HG03060 (cell line): ENCODE measurements at regions not wholly inside any gene's neighbourhood (a gene's known extent, or its start where the extent isn't known, plus 50 kb on each side); places are given as distances from the start of the nearest gene placed in this dataset.
"Not testable (repeated sequence)": the region's sequence is repeated elsewhere in the genome, so short reads cannot be mapped to it uniquely, and the experiment has no call there.

Experiments
- ATAC-seq: cut with Tn5 transposase; IDR thresholded peaks from one replicate; pipeline ENCODE4 v1.9.1; 2021; ENCODE audit warnings: low read depth, moderate number of reproducible peaks; ENCODE audit not compliant: unreplicated experiment

DNA sequence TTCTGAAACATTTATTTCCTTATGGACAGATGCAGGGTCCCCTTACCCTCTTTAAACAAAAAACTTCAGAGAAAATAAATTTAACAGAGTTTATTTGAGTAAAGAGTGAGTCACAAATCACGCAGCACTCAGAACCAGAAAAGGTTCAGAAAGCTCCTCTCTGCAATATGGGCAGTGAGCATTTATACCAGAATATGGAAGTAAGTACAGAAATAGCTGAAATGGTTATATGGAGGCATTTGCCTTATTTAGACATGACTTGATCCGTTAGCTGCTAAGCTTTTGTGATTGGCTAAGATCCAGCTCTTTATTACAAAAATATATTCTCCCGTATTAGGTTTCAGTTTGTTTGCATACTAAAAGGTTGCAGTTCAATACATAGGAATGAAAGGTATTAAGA, 1554.1 kb downstream of the EFNA5 start:
- no peak for ATAC-seq

DNA sequence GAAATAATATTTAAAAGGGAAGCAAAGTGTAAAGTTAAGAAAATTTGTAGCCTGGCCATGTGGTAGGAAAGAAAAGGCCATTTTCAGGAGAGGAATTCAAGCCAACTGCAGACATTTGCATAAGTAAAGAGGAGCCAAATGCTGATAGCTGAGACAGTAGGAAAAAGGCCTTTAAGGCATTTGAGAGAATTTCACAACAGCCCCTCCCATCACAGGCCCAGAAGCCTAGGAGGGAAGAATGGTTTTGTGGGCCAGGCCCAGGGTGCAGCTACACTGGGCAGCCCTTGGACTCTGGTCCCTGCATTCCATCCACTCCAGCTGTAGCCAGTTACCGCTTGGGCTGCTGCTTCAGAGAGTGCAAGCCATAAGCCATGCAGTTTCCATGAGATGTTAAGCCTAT, 1556.8 kb downstream of the EFNA5 start:
- ATAC-seq: no peak

DNA sequence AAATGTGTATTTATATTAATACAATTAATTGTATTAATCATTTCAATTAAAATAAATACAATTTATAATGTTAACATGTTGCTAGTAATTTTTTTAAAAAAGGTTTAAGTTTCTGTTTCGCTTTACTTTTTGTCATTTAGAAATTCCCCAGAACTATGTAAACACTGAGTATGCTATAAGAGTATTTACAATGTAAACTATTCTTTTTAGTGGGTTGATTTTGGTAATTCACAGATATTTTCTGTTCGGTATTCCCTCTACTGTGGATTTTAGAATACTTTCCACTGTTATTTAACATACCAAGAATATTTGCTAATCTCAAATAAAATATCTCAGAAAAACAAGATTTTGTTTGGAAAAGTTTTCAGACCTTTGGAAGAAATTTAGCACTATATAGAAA, 1564.4 kb downstream of the EFNA5 start:
- ATAC-seq: no peak

DNA sequence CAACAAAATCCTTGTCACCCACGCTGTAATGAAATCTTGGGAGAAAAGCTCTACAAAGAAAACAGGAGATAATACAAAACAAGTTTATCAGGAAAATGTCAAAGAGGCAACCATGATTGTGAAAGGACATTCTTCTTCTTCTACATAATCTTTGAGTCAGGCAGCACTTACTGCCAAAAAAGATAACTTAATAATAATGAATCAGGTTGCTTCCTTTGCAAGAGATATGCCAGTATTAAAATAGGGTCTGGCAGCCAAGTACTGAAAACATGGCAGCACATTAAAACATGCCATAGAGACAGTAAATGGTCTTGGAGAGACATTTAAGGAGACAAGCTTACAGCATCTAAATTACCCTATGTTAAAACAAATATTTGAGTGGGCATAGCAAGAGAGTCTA, 1573.4 kb downstream of the EFNA5 start:
- no peak for ATAC-seq

DNA sequence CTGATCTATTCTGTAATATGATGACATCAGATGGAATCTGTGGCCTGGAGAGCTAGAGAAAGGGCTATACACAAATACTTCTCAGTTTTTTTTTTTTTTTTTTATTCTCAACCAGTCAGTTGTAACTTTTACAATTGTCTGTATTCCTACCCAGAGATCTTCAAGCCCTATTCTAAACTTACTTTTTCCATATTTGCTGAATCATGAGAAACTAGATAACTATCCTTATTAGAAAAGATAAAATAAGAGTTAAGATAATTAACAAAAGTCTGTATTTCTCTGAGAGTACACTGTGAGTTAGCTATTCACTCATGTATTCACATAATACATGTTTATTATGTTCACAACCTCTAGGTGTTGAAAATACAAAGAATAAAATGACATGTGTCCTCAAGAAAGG, 1575.9 kb downstream of the EFNA5 start:
- ATAC-seq: no peak

DNA sequence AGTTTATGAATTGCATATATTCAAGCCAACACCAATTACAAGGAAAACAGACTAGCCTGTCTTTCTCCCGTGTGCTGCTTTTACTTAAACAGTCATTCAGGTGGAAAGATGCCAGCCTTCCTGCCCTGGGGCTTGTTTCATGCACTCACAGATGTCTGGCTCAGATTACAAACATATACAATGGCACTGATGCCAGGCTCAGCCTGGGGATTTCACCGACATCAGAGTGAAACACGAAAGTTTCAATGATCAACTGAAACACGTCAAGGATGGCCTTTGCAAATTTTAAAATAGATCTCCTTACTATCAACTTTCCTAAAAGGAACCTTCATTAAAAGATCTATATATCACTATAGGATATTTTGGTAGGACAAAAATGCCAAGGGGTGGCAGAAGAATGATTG, 1576.5 kb downstream of the EFNA5 start:
- no peak for ATAC-seq

DNA sequence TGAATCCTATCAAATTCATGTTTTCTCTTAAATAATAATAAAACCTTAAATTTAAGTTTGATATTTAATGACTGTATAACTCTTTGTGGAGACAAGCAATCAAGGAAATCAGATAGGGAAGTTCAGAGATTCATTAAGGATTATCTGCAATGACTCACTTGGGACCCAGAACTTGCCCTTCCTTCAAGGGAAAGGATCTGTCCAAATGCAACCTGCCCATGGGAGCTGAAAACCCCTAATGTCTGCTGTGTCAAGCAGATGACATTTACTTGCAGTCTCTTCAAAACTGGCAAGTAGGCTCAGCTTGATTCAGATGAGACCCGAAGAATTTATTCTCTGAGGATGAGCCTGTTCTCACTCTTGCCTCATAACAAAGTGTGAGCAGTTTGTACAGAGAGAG, 1577.6 kb downstream of the EFNA5 start:
- no peak for ATAC-seq

DNA sequence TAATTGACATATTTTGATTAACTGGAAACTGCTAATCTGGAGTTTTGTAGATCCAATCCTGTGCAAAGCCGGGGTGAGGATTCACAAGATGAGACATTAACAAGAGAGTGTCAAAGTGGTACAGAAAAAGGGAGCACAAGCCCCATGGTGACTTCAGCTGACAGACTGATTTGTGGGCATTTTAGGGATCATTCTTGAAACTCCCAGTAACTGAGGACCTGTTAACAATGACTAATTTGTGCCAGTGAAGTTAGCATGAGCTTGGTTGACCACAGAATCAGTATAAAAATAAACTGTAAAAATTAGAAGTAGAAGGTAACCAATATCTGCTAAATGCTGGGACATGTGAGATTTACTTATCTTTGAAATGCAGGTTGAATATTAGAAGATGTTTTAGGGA, 1578.3 kb downstream of the EFNA5 start:
- ATAC-seq: no peak

DNA sequence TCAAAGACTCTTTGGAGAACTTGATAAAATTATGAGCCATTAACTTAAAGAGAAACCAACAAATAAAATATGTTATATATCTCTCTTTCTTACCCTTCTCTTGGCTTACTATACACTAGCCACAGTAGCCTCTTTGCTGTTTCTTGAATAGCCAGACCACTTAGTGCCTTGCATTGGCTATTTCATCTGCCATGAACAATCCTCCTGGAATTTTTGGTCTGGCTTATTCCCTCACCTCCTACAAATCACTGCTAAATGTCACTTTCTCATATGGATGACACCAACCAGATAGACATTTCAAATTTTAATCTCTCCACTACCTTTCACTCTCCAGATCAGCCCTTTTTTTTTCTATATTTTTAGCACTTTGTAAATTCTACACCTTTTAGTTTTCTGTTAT, 1581.7 kb downstream of the EFNA5 start:
- no peak for ATAC-seq

DNA sequence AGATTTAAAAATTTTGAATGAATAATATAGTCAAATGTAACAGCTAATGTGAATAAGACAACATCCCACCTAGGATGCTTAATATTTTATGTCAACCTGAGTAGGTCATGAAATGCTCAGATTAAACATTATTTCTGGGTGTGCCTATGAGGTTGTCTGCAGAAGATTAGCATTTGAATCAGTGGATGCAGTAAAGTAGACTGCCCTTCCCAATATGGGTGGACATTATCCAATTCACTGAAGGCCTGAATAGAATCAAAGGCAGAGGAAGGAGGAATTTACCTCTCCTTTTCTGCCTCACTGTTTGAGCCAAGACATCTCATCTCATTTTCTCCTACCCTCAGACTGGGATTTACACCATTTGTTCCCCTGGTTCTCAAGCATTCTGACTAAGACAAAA, 1582.3 kb downstream of the EFNA5 start:
- ATAC-seq: no peak

DNA sequence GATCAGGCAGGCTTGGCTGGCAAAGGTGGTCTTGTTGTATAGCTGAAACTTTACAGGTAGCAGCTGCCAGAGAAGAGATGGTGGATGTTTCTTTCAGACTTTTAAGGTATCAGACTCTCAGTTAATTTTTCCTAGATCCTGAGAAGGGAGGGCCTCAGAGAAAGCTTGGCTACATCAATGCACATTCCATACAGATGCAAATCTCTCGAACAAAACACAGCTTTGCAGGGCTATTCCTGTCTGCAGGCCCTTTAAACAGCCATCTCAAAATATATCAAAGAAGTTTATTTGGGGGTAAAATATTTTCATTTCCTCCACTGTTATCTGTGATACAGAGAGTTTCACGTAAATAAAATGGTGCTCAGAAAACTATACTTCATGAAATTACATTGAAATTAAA, 1584.4 kb downstream of the EFNA5 start:
- ATAC-seq: no peak

DNA sequence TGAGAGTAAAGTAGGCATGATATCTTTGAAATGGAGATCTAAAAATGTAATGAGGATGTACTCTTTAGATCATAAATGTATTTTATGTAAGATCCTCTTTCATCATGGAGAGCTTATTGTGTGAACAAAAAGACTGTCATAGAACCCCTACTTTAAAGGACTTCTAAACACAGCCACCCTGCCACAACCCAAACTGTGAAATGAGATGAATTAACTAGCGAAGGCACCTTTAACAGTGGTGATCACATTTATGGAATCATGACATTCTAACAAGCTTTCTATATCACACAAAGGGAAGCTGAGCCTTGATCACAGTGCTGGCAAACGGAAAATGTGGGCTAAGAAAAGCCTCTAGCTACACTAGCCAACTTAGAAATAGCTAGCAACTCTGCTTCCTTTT, 1585.2 kb downstream of the EFNA5 start:
- ATAC-seq: no peak

DNA sequence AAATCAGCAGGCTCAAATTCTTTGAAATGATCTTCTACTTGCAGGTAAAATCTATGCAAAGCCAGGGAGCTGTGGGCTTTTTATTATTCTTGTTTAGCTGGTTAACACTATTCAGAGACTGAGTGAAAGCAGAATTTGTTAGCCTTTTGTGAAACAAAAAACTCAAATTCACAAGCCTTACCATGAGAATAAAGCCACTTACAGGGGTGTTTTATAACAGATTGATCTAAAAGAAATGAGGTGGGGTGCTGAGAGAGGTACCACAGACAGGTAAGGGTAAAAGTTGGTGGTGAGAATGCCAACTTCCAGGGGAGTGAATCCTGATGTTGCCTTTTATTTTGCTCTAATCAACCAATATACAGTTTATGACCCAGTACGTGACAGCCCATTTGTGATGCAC, 1585.6 kb downstream of the EFNA5 start:
- no peak for ATAC-seq

DNA sequence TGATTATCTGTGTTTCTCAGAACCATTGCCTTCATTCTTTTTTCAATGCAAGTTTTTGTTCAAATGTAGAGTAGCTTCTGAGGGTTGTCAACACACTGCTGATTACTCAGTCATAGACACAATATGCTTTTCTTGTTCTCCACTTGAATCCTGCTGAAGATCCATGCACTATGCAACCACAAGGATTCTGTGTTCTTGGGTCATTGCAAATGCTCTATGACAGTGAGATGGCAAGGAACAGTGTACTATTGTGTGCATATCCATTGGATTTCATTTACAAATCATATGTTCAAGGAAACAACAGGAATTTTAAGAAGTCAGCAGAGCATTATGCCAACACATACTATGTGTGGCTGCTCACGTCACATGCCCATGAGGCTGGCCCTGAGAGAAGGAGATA, 1590.2 kb downstream of the EFNA5 start:
- no peak for ATAC-seq

DNA sequence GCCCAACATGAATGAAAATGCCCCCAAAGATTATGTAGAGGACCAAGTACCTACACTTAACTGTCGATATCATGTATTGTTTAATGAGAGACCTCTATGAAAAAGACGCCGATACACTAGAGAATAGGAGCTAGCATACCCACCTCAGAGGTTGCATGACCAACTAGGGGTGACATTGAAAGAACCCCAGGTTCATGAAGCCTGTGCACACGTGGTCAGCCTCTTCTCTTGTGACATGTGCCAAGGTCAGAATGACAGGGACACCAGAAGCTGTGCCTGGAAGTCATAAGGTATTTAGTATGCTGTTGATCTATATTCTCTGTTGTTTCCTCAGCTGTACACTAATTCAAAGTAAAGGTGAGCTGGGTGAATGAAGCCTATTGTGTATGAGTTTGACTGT, 1594.1 kb downstream of the EFNA5 start:
- ATAC-seq: no peak

DNA sequence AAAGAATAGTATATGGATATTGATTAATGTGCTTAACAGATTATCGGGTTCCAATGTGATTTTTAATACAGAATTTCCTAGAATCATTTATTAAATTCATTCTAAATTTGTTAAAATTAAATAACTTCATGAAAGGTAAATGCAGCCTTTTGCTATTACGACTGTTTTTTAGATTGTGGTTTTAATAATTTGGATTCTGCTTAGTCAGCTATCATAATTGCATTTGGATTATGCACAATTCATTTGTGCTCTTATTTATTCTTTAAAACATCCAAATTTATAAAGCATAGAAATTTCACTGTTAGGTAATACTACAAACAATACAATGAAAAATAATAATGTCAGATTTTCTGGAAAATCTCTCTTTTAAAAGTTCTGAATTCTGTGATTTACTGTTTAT, 1598.5 kb downstream of the EFNA5 start:
- ATAC-seq: no peak

DNA sequence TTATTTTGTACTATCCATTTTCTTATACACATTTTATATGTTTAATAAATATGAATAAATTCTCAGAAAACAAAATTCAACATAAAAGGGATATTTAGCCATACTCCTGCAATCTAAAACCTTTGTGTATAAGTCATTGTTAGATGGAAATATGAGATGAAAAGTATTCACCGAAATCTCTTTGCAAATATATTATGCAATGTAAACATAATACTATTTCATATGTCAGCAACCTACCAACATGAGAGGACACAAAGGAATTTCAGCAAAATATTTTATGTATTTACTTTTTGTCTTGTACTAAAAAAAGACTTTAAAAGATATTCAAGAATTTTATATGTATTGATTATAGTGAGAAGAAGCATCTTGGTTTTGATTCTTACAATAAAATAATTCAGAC, 1623.4 kb downstream of the EFNA5 start:
- no peak for ATAC-seq

DNA sequence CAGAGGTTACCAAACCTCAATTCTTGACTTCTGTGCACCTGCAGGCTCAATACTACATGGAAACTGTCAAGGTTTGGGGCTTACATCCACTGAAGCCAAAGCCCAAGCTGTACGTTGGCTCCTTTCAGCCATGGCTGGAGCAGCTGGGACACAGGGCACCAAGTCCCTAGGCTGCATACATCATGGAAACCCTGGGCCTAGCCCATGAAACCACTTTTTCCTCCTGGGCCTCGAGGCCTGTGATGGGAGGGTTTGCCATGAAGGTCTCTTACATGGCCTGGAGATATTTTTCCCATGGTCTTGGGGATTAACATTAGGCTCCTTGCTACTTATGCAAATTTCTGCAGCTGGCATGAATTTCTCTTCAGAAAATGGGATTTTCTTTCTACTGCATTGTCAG, 1638.7 kb downstream of the EFNA5 start:
- ATAC-seq: not testable (repeated sequence)

DNA sequence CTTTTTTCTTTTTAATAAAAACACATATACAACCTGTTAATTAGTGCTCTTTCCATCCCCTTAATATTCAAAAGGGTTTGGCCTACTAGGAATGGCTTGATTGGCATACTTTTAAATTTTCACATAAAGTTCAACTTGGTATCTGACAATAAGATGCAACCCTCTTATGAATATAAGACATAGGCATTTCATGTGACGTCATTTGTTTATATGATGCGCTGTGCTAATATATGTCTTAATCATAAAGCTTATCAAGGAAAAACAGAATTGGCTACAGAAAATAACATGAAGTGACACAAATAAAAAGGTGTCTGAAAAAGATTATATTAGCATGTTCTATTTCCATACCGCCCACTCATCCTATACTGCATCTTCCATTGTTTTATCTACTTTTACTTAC, 1642.4 kb downstream of the EFNA5 start:
- no peak for ATAC-seq

DNA sequence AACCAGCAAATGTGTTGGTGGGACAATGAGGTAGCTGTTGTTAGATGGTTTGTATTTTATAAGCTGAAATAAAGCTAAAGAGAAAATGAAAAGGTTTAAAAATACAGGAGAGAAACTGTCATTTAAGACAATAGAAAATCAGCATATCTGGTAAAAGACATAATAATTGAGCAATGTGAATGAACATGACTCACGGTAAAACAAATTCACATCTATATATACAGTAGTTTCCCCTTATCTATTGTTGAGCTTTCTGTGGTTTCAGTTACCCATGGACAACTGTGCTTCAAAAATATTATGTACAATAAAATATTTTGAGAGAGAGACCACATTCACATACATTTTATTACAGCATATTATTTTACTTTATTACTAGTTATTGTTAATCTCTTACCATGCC, 1649.8 kb downstream of the EFNA5 start:
- ATAC-seq: no peak

DNA sequence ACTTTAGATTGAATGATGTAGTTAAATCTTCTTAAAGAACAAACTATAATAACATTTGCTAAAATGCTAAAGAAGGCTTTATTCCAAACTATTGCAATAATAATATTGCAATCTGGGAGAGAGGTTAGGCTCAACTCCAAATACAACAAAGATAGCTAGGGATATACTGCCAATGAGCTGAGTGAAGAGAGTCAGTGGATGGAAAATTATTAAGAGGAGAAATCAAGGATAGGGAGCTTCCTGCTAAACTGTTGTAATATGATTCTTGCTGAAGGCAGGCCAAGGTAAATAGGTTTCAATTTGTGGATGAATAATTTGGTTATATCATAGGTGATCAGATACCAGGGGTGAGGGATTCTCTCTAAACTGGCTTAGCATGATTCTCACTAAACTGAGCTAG, 1651.5 kb downstream of the EFNA5 start:
- no peak for ATAC-seq

DNA sequence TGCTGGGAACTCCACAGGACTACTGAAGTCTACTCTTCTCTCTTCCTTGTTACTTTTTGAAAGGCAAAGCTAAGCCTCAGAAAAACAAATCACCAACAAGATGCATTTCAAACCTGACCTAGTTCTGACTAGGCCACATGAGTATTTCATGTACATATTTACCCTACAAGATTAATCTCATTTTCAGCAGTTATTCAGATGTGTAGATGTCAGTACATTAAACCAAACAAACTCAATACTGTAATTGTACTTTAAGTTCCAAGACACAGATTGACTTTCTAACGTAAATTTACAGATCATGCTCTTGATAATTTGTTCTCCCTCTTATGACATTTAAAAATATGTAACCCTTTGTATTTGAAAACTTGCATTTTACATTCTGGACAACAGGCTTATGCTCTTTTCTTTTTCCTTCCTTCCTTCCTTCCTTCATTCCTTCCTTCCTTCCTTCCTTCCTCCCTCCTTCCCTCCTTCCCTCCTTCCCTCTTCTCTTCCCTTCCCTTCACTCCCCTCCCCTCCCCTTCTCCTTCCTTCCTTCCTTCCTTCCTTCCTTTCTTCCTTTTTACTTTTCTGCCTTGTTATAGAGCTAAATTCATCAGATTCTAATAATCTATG, 1653.4 kb downstream of the EFNA5 start:
- ATAC-seq: no peak

DNA sequence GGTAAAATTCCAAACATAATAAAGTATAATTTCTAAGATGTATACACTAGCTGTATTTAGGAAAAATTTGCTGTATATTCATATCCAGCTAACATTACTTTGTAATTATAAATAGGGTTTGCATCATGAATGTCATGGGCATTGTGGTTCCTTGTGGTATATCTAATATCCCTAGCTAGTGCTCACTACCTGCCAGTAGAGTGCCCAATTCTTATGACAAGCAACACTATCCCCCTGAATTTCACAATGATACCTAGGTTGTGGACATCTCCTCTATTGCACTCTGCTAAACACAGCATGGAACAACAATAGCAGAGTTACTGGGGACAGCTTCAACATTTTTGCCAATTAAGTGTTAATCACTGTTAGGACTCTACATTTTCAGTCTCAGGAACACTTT, 1656.5 kb downstream of the EFNA5 start:
- ATAC-seq: no peak
